Stomach smooth muscle (tissue), 2 donors: ENCODE measurements at regions not wholly inside any gene's neighbourhood (a gene's known extent, or its start where the extent isn't known, plus 50 kb on each side); places are given as distances from the start of the nearest gene placed in this dataset.

Experiments used
- H3K27ac ChIP-seq: one replicate; pipeline ENCODE4 v1.7.0; 2013; ENCODE audit warnings: mild to moderate bottlenecking, low read length, inconsistent platforms
- H3K27me3 ChIP-seq, 2 donors: one replicate each; pipeline ENCODE4 v1.7.0; 2013; ENCODE audit warnings: low read length in 2 of 2; ENCODE audit not compliant: insufficient read depth in 2 of 2, control insufficient read depth in 1 of 2
- H3K36me3 ChIP-seq, 2 donors: one replicate each; pipeline ENCODE4 v1.7.0; 2013; ENCODE audit warnings: low read length in 2 of 2; ENCODE audit not compliant: control insufficient read depth in 2 of 2, insufficient read depth in 2 of 2
- H3K4me1 ChIP-seq: one replicate; pipeline ENCODE4 v1.7.0; 2013; ENCODE audit warnings: low read length; ENCODE audit not compliant: control insufficient read depth, insufficient read depth
- H3K4me3 ChIP-seq, 2 donors: one replicate each; pipeline ENCODE4 v1.7.0; 2013; ENCODE audit warnings: low read length in 2 of 2
- H3K9ac ChIP-seq, 2 donors: one replicate each; pipeline ENCODE4 v1.7.0; 2013; ENCODE audit warnings: low read length in 2 of 2, mild to moderate bottlenecking in 1 of 2
- H3K9me3 ChIP-seq, 2 donors: one replicate each; pipeline ENCODE4 v1.7.0; 2013; ENCODE audit warnings: low read length in 2 of 2; ENCODE audit not compliant: control insufficient read depth in 2 of 2
- donor health status: healthy.
- donor health status: Pancreatic carcinoma.

DNA sequence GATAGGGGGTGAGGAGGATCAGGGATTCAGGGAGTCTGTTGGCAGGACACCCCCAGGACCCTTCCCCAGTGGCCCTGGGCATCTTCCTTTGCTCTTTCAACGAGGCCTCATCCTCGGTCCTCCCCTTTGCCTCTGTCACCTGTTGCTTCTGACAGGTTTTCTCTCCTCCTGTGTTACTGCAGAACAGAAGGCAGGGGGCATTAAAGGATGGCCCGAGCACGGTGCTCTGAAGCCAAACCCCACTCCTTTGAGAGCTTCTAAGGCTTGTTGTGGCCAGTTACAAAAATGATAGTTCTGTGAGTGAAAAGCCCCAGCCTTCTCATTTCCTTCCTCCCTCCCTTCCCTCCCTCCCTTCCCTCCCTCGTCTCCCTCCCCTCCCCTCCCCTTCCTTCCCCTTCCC, 82.5 kb downstream of the THNSL2 start:
- no peak overlapping the region for H3K9ac ChIP-seq
- H3K4me1 ChIP-seq: no peaks in the 10 kb centered on the region
- peaks cover 0 to 2% of the 10 kb centered on the region in 2 donors for H3K27me3 ChIP-seq
- H3K27ac ChIP-seq: no peak overlapping the region
- H3K4me3 ChIP-seq: no peak overlapping the region
- no peaks in the 10 kb centered on the region for H3K9me3 ChIP-seq
- H3K36me3 ChIP-seq: no peaks in the 10 kb centered on the region

DNA sequence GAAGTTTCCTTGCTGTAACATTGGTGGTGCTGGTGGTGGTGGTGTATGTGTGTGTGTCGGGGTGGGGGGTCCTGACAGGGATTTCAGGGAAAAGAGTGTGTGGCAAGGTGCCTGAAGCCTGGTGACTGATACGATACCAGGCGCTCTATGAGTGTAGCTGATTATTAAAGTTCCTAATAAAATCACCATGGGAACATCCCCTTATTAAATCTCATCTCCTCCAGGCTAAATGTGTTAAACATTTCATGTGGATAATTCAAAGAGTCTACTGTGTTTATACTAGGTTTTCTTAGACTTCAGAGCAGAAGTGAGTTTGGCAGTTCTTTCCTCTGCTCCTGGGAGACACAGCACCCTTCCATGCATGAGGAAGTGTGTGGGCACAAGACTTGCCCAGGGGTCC, 82.0 kb downstream of the THNSL2 start:
- H3K27me3 ChIP-seq: peaks cover 0 to 2% of the 10 kb centered on the region in 2 donors
- H3K36me3 ChIP-seq: no peaks in the 10 kb centered on the region

DNA sequence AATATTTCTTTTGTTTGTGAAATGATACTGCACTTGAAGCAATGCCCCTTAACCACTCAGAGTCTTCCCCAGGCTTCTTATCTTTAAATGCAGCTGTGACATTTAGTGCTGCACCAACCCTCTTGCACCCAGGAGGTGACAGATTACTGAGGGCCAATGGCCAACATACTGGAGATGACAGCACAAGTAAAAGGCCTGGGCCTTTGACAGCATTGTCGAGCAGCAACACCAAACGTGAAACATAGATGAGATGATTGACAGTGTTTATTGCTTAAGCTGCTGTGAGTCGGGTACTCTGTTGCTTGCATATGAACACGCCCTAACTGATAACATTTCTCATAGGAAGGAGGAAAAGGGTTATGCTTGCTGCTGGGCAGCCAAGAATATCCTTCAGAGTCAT, 80.3 kb downstream of the THNSL2 start:
- no peak overlapping the region for H3K9ac ChIP-seq
- no peaks in the 10 kb centered on the region for H3K9me3 ChIP-seq
- H3K4me1 ChIP-seq: no peaks in the 10 kb centered on the region
- no peak overlapping the region for H3K4me3 ChIP-seq
- H3K27ac ChIP-seq: no peak overlapping the region
- H3K36me3 ChIP-seq: no peaks in the 10 kb centered on the region
- peaks cover 0 to 2% of the 10 kb centered on the region in 2 donors for H3K27me3 ChIP-seq

More for the DNA sequence above, 82.0 kb downstream of the THNSL2 start:
- Histone ChIP-seq H3K4me3 (no peak overlapping the region), H3K4me1 (no peaks in the 10 kb centered on the region), H3K9ac (no peak overlapping the region), H3K27ac (no peak overlapping the region), H3K9me3 (no peaks in the 10 kb centered on the region)

DNA sequence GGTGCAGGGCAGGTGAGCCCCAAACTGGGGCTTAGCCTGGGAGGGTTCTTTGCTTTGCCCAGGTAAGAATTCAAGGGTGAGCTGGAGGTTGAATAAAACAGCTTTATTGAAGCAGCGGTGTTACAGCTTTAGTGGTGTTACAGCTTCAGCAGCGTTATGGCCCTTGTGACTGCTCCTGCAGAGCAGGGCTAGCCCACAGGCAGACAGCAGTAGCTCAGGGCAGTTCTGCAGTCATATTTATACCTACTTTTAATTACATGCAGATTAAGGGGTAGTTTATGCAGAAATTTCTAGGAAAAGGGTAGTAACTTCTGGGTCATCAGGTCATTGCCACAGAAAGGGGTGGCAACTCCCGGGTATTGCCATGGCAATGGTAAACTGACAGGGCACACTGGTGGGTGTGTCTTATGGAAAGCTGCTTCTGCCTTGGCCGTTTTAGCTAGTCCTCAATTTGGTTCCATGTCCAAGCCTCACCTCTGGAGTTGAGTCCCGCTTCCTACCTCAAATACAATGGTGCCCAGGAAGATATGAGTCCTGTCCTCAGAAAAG, 78.2 kb downstream of the THNSL2 start:
- Histone ChIP-seq H3K27me3 (peaks cover 0 to 2% of the 10 kb centered on the region in 2 donors), H3K9ac (no peak overlapping the region), H3K9me3 (no peaks in the 10 kb centered on the region), H3K36me3 (no peaks in the 10 kb centered on the region), H3K4me1 (no peaks in the 10 kb centered on the region), H3K4me3 (no peak overlapping the region), H3K27ac (no peak overlapping the region)

DNA sequence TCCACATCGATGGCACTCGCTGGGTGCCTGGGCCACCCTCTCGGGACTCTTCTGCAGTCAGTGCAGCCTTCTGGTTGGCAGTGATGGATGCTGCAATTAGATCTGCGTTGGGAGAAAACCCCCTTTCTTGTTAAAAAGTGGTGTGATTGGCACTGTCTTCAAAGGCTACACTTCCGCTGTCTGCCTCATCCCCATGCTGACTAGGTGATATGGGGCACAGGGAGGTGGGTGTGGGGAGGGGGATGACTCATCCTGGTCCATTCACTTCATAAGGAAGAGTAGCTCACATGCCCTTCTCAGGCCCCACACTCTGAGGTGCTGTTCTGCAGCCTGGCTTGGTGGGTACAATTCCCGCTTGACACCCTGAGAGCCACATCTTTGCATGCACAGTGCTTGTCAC, 77.4 kb downstream of the THNSL2 start:
- Histone ChIP-seq H3K4me1 (no peaks in the 10 kb centered on the region), H3K36me3 (no peaks in the 10 kb centered on the region), H3K27ac (no peak overlapping the region), H3K9ac (no peak overlapping the region), H3K27me3 (no peaks in the 10 kb centered on the region), H3K4me3 (no peak overlapping the region), H3K9me3 (no peaks in the 10 kb centered on the region)

DNA sequence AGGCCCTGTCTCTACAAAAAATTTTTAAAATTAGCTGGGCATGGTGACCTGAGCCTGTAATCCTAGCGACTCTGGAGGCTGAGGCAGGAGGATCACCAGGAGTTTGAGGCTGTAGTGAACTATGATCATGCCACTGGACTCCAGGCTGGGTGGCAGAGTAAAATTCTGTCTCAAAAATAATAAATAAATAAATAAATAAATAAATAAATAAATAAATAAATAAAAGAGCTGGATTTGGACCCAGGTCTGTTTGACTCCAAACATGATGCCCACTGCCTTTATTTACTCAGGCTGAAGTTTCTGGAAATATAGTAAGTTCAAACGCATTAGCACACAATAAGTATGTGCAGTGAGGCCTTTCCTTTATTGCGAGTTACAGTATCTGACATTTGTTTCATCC, 75.0 kb downstream of the THNSL2 start:
- no peaks in the 10 kb centered on the region for H3K36me3 ChIP-seq
- H3K9me3 ChIP-seq: no peaks in the 10 kb centered on the region
- H3K27ac ChIP-seq: no peak overlapping the region
- no peak overlapping the region for H3K9ac ChIP-seq
- H3K4me3 ChIP-seq: no peak overlapping the region
- H3K4me1 ChIP-seq: no peaks in the 10 kb centered on the region
- no peaks in the 10 kb centered on the region for H3K27me3 ChIP-seq

DNA sequence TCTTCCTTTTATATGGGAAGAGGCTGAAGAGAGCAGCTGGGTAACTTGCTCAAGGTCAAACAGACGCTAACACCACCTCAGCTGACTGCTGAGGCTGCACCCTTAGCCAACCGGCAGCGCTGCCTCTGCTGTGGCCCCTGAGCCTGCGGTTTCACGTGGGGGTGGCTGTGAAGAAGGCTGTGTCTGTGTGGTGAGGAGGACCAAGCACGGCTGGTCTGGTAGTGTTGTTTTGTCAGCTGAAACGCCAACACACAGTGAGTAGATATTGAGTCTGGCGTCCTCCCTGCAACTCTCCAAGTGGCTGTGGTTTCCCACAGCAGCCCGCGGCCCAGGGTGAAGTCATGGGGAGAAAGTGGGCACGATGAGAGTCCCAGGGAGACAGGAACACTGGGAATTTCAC, 69.6 kb downstream of the THNSL2 start:
- Histone ChIP-seq H3K36me3 (no peaks in the 10 kb centered on the region), H3K4me3 (no peak overlapping the region), H3K27ac (no peak overlapping the region), H3K9me3 (peaks cover 0 to 3% of the 10 kb centered on the region in 2 donors), H3K27me3 (no peaks in the 10 kb centered on the region), H3K4me1 (no peaks in the 10 kb centered on the region), H3K9ac (no peak overlapping the region)

DNA sequence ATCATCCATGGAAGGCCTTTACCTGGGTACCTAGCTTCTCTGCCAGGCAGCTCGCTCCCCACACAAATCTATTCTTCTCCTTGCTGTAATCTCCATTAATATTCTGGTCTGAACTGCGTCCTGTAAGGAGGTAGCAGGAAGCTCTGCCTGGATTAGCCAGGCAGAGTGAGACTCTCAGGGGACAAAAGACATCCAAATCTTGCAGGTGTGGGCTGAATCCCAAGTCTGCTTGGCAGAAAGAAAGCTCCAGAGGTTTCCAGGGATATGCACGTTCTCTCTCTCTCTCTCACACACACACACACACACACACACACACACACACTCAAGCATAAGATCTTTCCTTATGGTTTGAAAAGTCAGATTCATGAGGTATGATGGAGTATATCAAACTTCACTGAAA, 66.5 kb downstream of the THNSL2 start:
- H3K9ac ChIP-seq: no peak overlapping the region
- no peaks in the 10 kb centered on the region for H3K4me1 ChIP-seq
- no peak overlapping the region for H3K4me3 ChIP-seq
- no peaks in the 10 kb centered on the region for H3K27me3 ChIP-seq
- no peaks in the 10 kb centered on the region for H3K36me3 ChIP-seq
- no peak overlapping the region for H3K27ac ChIP-seq
- H3K9me3 ChIP-seq: peaks cover 0 to 3% of the 10 kb centered on the region in 2 donors
